ENCODE measurements at regions not wholly inside any gene's neighbourhood (a gene's known extent, or its start where the extent isn't known, plus 50 kb on each side); places are given as distances from the start of the nearest gene placed in this dataset.
"Not testable (repeated sequence)": the region's sequence is repeated elsewhere in the genome, so short reads cannot be mapped to it uniquely, and the experiment has no call there.

GRCh38 chr16:88128556-88128955 is 177.3 kb downstream of the BANP start:
- no peak for DNase-seq (ENCODE audit: extremely low read depth in 1 of 2, low read depth in 1 of 2)

- DNase-seq (ENCODE audit: extremely low read depth in 1 of 2, low read depth in 1 of 2): not testable (repeated sequence)
Measured at GRCh38 chr16:88129133-88129532, 177.9 kb downstream of the BANP start.

- no peak for DNase-seq (ENCODE audit: extremely low read depth in 1 of 2, low read depth in 1 of 2)
Measured at GRCh38 chr16:88130016-88130415, 178.8 kb downstream of the BANP start.

GRCh38 chr16:88130681-88131080 is 179.4 kb downstream of the BANP start:
- no peak for DNase-seq (ENCODE audit: extremely low read depth in 1 of 2, low read depth in 1 of 2)

- DNase-seq (ENCODE audit: extremely low read depth in 1 of 2, low read depth in 1 of 2): no peak
Measured at GRCh38 chr16:88131256-88131655, 180.0 kb downstream of the BANP start.

GRCh38 chr16:88131966-88132365 is 180.7 kb downstream of the BANP start:
- DNase-seq (ENCODE audit: extremely low read depth in 1 of 2, low read depth in 1 of 2): no peak

- DNase-seq (ENCODE audit: extremely low read depth in 1 of 2, low read depth in 1 of 2): no peak
Measured at GRCh38 chr16:88132836-88133506, 181.7 kb downstream of the BANP start.

- DNase-seq (ENCODE audit: extremely low read depth in 1 of 2, low read depth in 1 of 2): no peak
Measured at GRCh38 chr16:88133507-88133843, 182.2 kb downstream of the BANP start.

- DNase-seq (ENCODE audit: extremely low read depth in 1 of 2, low read depth in 1 of 2): not testable (repeated sequence)
Measured at GRCh38 chr16:88134172-88134898, 183.1 kb downstream of the BANP start.

- DNase-seq (ENCODE audit: extremely low read depth in 1 of 2, low read depth in 1 of 2): not testable (repeated sequence)
Measured at GRCh38 chr16:88134899-88135682, 183.9 kb downstream of the BANP start.

- DNase-seq (ENCODE audit: extremely low read depth in 1 of 2, low read depth in 1 of 2): not testable (repeated sequence)
Measured at GRCh38 chr16:88136211-88136713, 185.0 kb downstream of the BANP start.

GRCh38 chr16:88136939-88137338 is 185.7 kb downstream of the BANP start:
- DNase-seq (ENCODE audit: extremely low read depth in 1 of 2, low read depth in 1 of 2): not testable (repeated sequence)

- not testable (repeated sequence) for DNase-seq (ENCODE audit: extremely low read depth in 1 of 2, low read depth in 1 of 2)
Measured at GRCh38 chr16:88139141-88139540, 187.9 kb downstream of the BANP start.

GRCh38 chr16:88140195-88140594 is 189.0 kb downstream of the BANP start:
- DNase-seq (ENCODE audit: extremely low read depth in 1 of 2, low read depth in 1 of 2): not testable (repeated sequence)

- DNase-seq (ENCODE audit: extremely low read depth in 1 of 2, low read depth in 1 of 2): no peak
Measured at GRCh38 chr16:88141580-88141979, 190.3 kb downstream of the BANP start.

- not testable (repeated sequence) for DNase-seq (ENCODE audit: extremely low read depth in 1 of 2, low read depth in 1 of 2)
Measured at GRCh38 chr16:88142056-88142935, 191.1 kb downstream of the BANP start.

GRCh38 chr16:88143122-88144027 is 192.1 kb downstream of the BANP start:
- not testable (repeated sequence) for DNase-seq (ENCODE audit: extremely low read depth in 1 of 2, low read depth in 1 of 2)

GRCh38 chr16:88144028-88144511 is 192.8 kb downstream of the BANP start:
- DNase-seq (ENCODE audit: extremely low read depth in 1 of 2, low read depth in 1 of 2): no peak

GRCh38 chr16:88145376-88145775 is 194.1 kb downstream of the BANP start:
- DNase-seq (ENCODE audit: extremely low read depth in 1 of 2, low read depth in 1 of 2): not testable (repeated sequence)

All from stimulated activated CD8-positive, alpha-beta memory T cell treated with anti-CD3 and anti-CD28 coated beads, Interleukin-7, amount 100 ng/mL, for 48 hours (primary cell).